B cell (primary cell): ENCODE measurements at regions not wholly inside any gene's neighbourhood (a gene's known extent, or its start where the extent isn't known, plus 50 kb on each side); places are given as distances from the start of the nearest gene placed in this dataset.

Source experiments
- ATAC-seq: fragments of 200-7000 bp; cut with Tn5 transposase; one replicate; pipeline ENCODE4 v1.10.0; 2021; ENCODE audit warnings: low read depth, mild to moderate bottlenecking, moderate number of reproducible peaks, moderate library complexity
- CTCF ChIA-PET: fragments of 350-600 bp; sonication (Branson Sonifier 250); formaldehyde crosslinking; loops from one replicate; lab custom pipeline; 2021; ENCODE audit warnings: antibody characterized with exemption, inconsistent platforms; lab: Charles Lee
- POLR2A ChIA-PET: fragments of 350-600 bp; sonication (Branson Sonifier 250); formaldehyde crosslinking; loops from one replicate; lab custom pipeline; 2021; ENCODE audit warnings: antibody characterized with exemption; lab: Charles Lee
- DNase-seq: peaks from one replicate; pipeline ENCODE4 v3.0.0; 2013
- H2AFZ ChIP-seq: 2 replicates; pipeline ENCODE4 v1.6.1; 2012; ENCODE audit warnings: mild to moderate bottlenecking, low read depth, low read length; ENCODE audit not compliant: insufficient read depth, poor library complexity, severe bottlenecking
- H3K27ac ChIP-seq, 2 donors: 1 replicate in 1 of 2; 2 replicates in 1 of 2; pipeline ENCODE4 v1.5.1; 2012 to 2013; ENCODE audit warnings: low read length in 2 of 2, mild to moderate bottlenecking in 2 of 2, moderate library complexity in 1 of 2
- H3K27me3 ChIP-seq, 4 experiments: fragments of 200-600 bp in 1 of 4; sonication (generic) in 1 of 4; replicated peaks in 1 of 4; 1 replicate in 2 of 4; 2 replicates in 2 of 4; pipeline versions ENCODE4 v1.6.1 to v1.7.0; 2013 to 2016; ENCODE audit warnings: low read length in 3 of 4, mild to moderate bottlenecking in 2 of 4, mixed read lengths in 1 of 4, moderate library complexity in 1 of 4; ENCODE audit not compliant: insufficient read depth in 4 of 4, control insufficient read depth in 3 of 4; ENCODE audit errors: control extremely low read depth in 1 of 4
- H3K36me3 ChIP-seq, 2 experiments: replicated peaks in 1 of 2; 1 replicate in 1 of 2; 2 replicates in 1 of 2; pipeline versions ENCODE4 v1.6.1 to v1.7.1; 2013; ENCODE audit warnings: low read length in 1 of 2; ENCODE audit not compliant: insufficient read depth in 2 of 2, control insufficient read depth in 1 of 2; ENCODE audit errors: control extremely low read depth in 1 of 2, extremely low read depth in 1 of 2
- H3K4me1 ChIP-seq, 2 donors: fragments of 200-600 bp in 1 of 2; sonication (generic) in 1 of 2; 1 replicate in 1 of 2; 2 replicates in 1 of 2; pipeline versions ENCODE4 v1.5.1 to v1.6.1; 2013 to 2017; ENCODE audit warnings: low read length in 2 of 2; ENCODE audit not compliant: control insufficient read depth in 2 of 2, insufficient read depth in 2 of 2
- H3K4me2 ChIP-seq: replicated peaks from 2 replicates; pipeline ENCODE3; 2012; ENCODE audit warnings: mild to moderate bottlenecking, low read depth, low read length; ENCODE audit not compliant: poor library complexity, severe bottlenecking
- H3K4me3 ChIP-seq, 5 experiments: fragments of 200-600 bp in 1 of 5; sonication (generic) in 1 of 5; 1 replicate in 3 of 5; 2 replicates in 2 of 5; pipeline versions ENCODE4 v1.5.1 to v1.7.0; 2011 to 2016; ENCODE audit warnings: low read length in 4 of 5, mild to moderate bottlenecking in 4 of 5, low read depth in 2 of 5, control low read depth in 1 of 5, moderate library complexity in 1 of 5; ENCODE audit not compliant: insufficient read depth in 1 of 5; ENCODE audit errors: control extremely low read depth in 1 of 5, extremely low read depth in 1 of 5
- H3K79me2 ChIP-seq: fragments of 200-600 bp; sonication (generic); one replicate; pipeline ENCODE4 v1.6.0; 2016; ENCODE audit warnings: low read length; ENCODE audit not compliant: control insufficient read depth, insufficient read depth
- H3K9ac ChIP-seq: fragments of 200-600 bp; sonication (generic); 2 replicates; pipeline ENCODE4 v1.6.1; 2017; ENCODE audit warnings: mild to moderate bottlenecking, low read length, moderate library complexity
- H3K9me3 ChIP-seq, 3 donors: one replicate each; pipeline versions ENCODE4 v1.6.1 to v1.7.1; 2013; ENCODE audit warnings: low read length in 2 of 3; ENCODE audit not compliant: control insufficient read depth in 2 of 3, insufficient read depth in 1 of 3; ENCODE audit errors: control extremely low read depth in 1 of 3
- H4K20me1 ChIP-seq: 2 replicates; pipeline ENCODE4 v1.6.0; 2012; ENCODE audit warnings: mild to moderate bottlenecking, low read length; ENCODE audit not compliant: insufficient read depth, control insufficient read depth, poor library complexity, severe bottlenecking
- H3K27ac Mint-ChIP-seq: one replicate; pipeline ENCODE4 v1.8.0; 2021; ENCODE audit warnings: mixed read lengths
- H3K27me3 Mint-ChIP-seq: one replicate; pipeline ENCODE4 v1.8.0; 2021; ENCODE audit warnings: mixed read lengths
- H3K4me1 Mint-ChIP-seq: one replicate; pipeline ENCODE4 v1.8.0; 2021; ENCODE audit warnings: mixed read lengths
- H3K4me3 Mint-ChIP-seq: one replicate; pipeline ENCODE4 v1.8.0; 2021; ENCODE audit warnings: mixed read lengths
- H3K9me3 Mint-ChIP-seq: one replicate; pipeline ENCODE4 v1.8.0; 2022; ENCODE audit warnings: mixed read lengths; ENCODE audit not compliant: insufficient read depth
- EZH2 ChIP-seq: IDR thresholded peaks from 2 replicates; pipeline ENCODE4 v1.6.1; 2012; ENCODE audit warnings: borderline replicate concordance, low read depth, mild to moderate bottlenecking, moderate library complexity, low read length; ENCODE audit not compliant: insufficient read depth, poor library complexity, severe bottlenecking
- WGBS: methylation state at CpG from one replicate; pipeline ENCODE4 v1.1.5; 2013; ENCODE audit warnings: missing lambda C conversion rate; ENCODE audit not compliant: insufficient coverage; 5-methylcytosine and 5-hydroxymethylcytosine counted together
- intact Hi-C: fragments of 100-400 bp; cut with micrococcal nuclease; formaldehyde crosslinking; loops from one replicate; pipeline ENCODE4 v1.10.0; 2022
- TF ChIP-seq, protein P1 (sequence below): fragments of 200-600 bp; IDR thresholded peaks from one replicate; pipeline ENCODE4 v1.8.0; 2022; ENCODE audit warnings: antibody characterized with exemption, mild to moderate bottlenecking

DNA sequence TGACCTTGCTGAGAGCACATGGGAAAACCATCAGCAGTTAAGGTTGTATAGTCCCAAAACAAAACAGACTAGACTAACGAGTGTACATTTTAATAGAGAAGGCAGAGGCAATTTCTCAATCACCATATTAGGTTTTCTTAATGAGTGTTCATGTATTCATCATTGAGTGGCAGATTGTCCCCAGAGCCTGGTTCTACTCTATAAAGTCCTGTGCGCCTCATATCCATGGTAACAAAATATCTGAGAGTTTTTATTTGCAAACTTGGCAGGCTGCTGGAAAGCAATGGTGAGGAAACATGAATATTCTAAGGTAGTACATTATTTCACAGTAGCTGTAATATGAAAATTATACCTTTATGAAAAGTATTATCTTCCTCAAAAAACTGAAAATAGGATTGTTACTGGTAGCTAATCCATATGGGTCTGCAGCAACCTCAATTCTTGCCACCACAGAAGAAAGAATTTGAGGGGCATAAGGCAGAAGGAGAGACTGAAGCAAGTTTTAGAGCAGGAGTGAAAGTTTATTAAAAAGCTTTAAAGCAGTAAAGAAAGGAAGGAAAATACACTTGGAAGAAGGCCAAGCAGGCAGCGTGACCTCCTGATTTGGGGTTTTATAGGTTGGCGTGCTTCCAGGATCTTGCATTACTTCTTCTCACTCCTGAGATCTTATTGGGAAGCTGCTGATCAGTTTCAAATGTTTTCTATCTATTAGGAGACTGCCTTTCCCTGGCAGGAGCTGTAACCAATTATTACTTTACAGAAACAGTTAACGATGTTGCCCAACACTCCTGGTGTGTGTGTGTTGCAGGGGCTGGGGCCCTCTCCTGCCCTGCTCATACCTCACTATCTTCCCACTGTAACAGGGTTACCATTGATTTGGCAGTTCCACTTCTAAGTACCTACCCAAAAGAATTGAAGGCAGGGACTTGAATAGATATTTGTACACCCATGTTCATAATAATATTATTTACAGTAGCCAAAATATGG is 154.0 kb upstream of the NUDT4 start:
- intact Hi-C loops, result no loop called here
- no peak overlapping the region for H3K4me2 ChIP-seq
- H4K20me1 ChIP-seq, result no peaks in the 10 kb centered on the region
- H3K79me2 ChIP-seq, result no peaks in the 10 kb centered on the region
- TF ChIP-seq EZH2, result no peak
- TF ChIP-seq, protein P1, sequence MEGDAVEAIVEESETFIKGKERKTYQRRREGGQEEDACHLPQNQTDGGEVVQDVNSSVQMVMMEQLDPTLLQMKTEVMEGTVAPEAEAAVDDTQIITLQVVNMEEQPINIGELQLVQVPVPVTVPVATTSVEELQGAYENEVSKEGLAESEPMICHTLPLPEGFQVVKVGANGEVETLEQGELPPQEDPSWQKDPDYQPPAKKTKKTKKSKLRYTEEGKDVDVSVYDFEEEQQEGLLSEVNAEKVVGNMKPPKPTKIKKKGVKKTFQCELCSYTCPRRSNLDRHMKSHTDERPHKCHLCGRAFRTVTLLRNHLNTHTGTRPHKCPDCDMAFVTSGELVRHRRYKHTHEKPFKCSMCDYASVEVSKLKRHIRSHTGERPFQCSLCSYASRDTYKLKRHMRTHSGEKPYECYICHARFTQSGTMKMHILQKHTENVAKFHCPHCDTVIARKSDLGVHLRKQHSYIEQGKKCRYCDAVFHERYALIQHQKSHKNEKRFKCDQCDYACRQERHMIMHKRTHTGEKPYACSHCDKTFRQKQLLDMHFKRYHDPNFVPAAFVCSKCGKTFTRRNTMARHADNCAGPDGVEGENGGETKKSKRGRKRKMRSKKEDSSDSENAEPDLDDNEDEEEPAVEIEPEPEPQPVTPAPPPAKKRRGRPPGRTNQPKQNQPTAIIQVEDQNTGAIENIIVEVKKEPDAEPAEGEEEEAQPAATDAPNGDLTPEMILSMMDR, result no peak
- H3K4me1 ChIP-seq, result no peaks in the 10 kb centered on the region
- H3K9ac ChIP-seq, result no peak overlapping the region
- DNase-seq, result no peak
- no peak overlapping the region for H3K4me3 ChIP-seq
- WGBS, result 20% methylated on average over 1 of the region's 5 CpGs
- peaks cover 0 to 7% (median 4%) of the 10 kb centered on the region in 3 donors for H3K9me3 ChIP-seq
- no peaks in the 10 kb centered on the region for H3K36me3 ChIP-seq
- no peak overlapping the region for H2AFZ ChIP-seq
- no peak overlapping the region for H3K27ac ChIP-seq
- POLR2A ChIA-PET, result no interaction called here
- CTCF ChIA-PET, result no interaction called here
- ATAC-seq, result no peak
- Mint-ChIP-seq H3K27me3 (no peaks in the 10 kb centered on the region), H3K4me1 (no peaks in the 10 kb centered on the region), H3K27ac (no peak overlapping the region), H3K9me3 (peaks cover 4% of the 10 kb centered on the region), H3K4me3 (no peak overlapping the region)
- no peaks in the 10 kb centered on the region for H3K27me3 ChIP-seq

DNA sequence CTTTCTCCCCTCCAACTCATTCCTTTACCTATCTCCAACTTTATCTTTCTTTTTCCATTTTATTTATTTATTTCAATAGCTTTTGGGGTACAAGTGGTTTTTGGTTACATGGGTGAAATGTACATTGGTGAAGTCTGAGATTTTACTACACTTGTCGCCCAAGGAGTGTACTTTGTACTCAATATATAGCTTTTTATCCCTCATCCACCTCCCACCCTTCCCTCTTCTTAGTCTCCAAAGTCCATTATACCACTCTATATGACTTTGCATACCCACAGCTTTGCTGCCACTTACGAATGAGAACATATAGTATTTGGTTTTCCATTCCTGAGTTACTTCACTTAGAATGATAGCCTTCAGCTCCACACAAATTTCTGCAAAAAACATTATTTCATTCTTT is 152.6 kb upstream of the NUDT4 start:
- no peaks in the 10 kb centered on the region for H3K79me2 ChIP-seq
- H3K9ac ChIP-seq, result no peak overlapping the region
- TF ChIP-seq, protein P1, result no peak
- no peak for TF ChIP-seq EZH2
- H3K27me3 ChIP-seq, result no peaks in the 10 kb centered on the region
- CTCF ChIA-PET, result no interaction called here
- no peaks in the 10 kb centered on the region for H3K4me1 ChIP-seq
- DNase-seq (no peak), ATAC-seq (no peak)
- H4K20me1 ChIP-seq, result no peaks in the 10 kb centered on the region
- no peaks in the 10 kb centered on the region for H3K27me3 Mint-ChIP-seq
- H3K9me3 Mint-ChIP-seq, result peaks cover 4% of the 10 kb centered on the region
- no peaks in the 10 kb centered on the region for H3K4me1 Mint-ChIP-seq
- peaks cover 0 to 7% (median 4%) of the 10 kb centered on the region in 3 donors for H3K9me3 ChIP-seq
- H3K27ac ChIP-seq, result no peak overlapping the region
- H3K4me3 ChIP-seq, result no peak overlapping the region
- no peak overlapping the region for H2AFZ ChIP-seq
- 100% methylated on average over 1 of the region's 2 CpGs for WGBS
- no peak overlapping the region for H3K4me3 Mint-ChIP-seq
- POLR2A ChIA-PET, result no interaction called here
- intact Hi-C loops, result no loop called here
- H3K4me2 ChIP-seq, result no peak overlapping the region
- H3K27ac Mint-ChIP-seq, result no peak overlapping the region
- H3K36me3 ChIP-seq, result no peaks in the 10 kb centered on the region
